Breast epithelium (tissue), 3 donors: ENCODE measurements at regions not wholly inside any gene's neighbourhood (a gene's known extent, or its start where the extent isn't known, plus 50 kb on each side); places are given as distances from the start of the nearest gene placed in this dataset.
"Not testable (repeated sequence)": the region's sequence is repeated elsewhere in the genome, so short reads cannot be mapped to it uniquely, and the experiment has no call there.

ENCODE experiments used
- POLR2A ChIP-seq: fragments of 450-650 bp; IDR thresholded peaks from one replicate; pipeline ENCODE4 v1.6.1; 2016; ENCODE audit warnings: antibody characterized with exemption, mild to moderate bottlenecking, moderate library complexity
- POLR2AphosphoS5 ChIP-seq, 3 donors: sonication (generic); formaldehyde crosslinking; IDR thresholded peaks; one replicate each; pipeline ENCODE4 v1.6.1; 2017; ENCODE audit warnings: antibody characterized with exemption in 3 of 3

DNA sequence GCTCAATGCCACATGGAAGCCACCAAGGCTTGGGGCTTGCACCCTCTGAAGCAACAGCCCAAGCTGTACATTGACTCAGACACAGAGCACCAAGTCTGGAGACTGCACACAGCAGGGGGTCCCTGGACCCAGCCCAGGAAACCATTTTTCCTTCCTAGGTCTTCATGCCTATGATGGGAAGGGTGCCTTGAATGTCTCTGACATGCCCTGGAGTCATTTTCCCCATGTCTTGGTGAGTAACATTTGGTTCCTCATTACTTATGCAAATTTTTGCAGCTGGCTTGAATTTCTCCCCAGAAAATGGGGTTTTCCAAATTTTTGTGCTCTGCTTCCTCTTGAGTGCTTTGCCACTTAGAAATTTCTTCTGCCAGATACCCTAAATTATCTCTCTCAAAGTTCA is 367.3 kb upstream of the NECTIN3 start:
- TF ChIP-seq POLR2A; POLR2AphosphoS5 (IDR thresholded peaks at IDR 0.05): not testable (repeated sequence)
